Endothelial cell of umbilical vein (primary cell): ENCODE measurements at regions not wholly inside any gene's neighbourhood (a gene's known extent, or its start where the extent isn't known, plus 50 kb on each side); places are given as distances from the start of the nearest gene placed in this dataset.

Experiments
- BruUV-seq: library from RNA; stranded (reverse); fragments of 400-500 nt; replicated peaks from 2 replicates; lab custom pipeline; 2021; lab: Mats Ljungman, UMichigan
- CTCF ChIA-PET: fragments of 300-600, 350-600 bp; sonication (Branson Sonifier 250); formaldehyde crosslinking; loops from one replicate; lab custom pipeline; 2021; ENCODE audit warnings: antibody characterized with exemption, inconsistent platforms; lab: Charles Lee
- POLR2A ChIA-PET: fragments of 300-600, 350-600 bp; sonication (Branson Sonifier 250); formaldehyde crosslinking; loops from one replicate; lab custom pipeline; 2021; ENCODE audit warnings: antibody characterized with exemption, inconsistent platforms; lab: Charles Lee
- DNase-seq: peaks from one replicate; pipeline ENCODE4 v3.0.0-alpha.2; 2011; ENCODE audit warnings: low read depth, low spot score
- FAIRE-seq: peaks from 2 replicates; lab custom pipeline; 2011; peaks lifted over from hg19 to GRCh38; lab: Jason Lieb, UNC
- H2AFZ ChIP-seq: 2 replicates; pipeline ENCODE4 v1.6.0; 2012; ENCODE audit warnings: low read depth, low read length, control low read depth, inconsistent platforms
- H3K27ac ChIP-seq: 2 replicates; pipeline ENCODE4 v1.5.1; 2011; ENCODE audit warnings: low read depth, mild to moderate bottlenecking, control low read depth, low read length, moderate library complexity; ENCODE audit not compliant: insufficient read depth
- H3K27me3 ChIP-seq, 2 experiments: 2 replicates each; pipeline versions ENCODE4 v1.6.0 to v1.6.1; 2011; ENCODE audit warnings: low read length in 2 of 2, mixed read lengths in 1 of 2; ENCODE audit not compliant: control insufficient read depth in 2 of 2, insufficient read depth in 2 of 2
- H3K36me3 ChIP-seq, 2 experiments: 2 replicates in 1 of 2; 3 replicates in 1 of 2; pipeline ENCODE4 v1.5.1; 2011; ENCODE audit warnings: low read length in 2 of 2, mild to moderate bottlenecking in 1 of 2, moderate library complexity in 1 of 2; ENCODE audit not compliant: control insufficient read depth in 2 of 2, insufficient read depth in 2 of 2; ENCODE audit errors: extremely low read depth in 1 of 2
- H3K4me1 ChIP-seq: 3 replicates; pipeline ENCODE4 v1.5.1; 2011; ENCODE audit warnings: mild to moderate bottlenecking, low read length; ENCODE audit not compliant: control insufficient read depth, insufficient read depth; ENCODE audit errors: extremely low read depth
- H3K4me2 ChIP-seq: 2 replicates; pipeline ENCODE4 v1.6.1; 2011; ENCODE audit warnings: low read length, control low read depth, mixed read lengths; ENCODE audit not compliant: insufficient read depth
- H3K4me3 ChIP-seq, 3 experiments: fragments of 200-600 bp in 1 of 3; sonication (generic), shearing (Covaris generic) in 1 of 3; replicated peaks in 1 of 3; 2 replicates each; pipeline ENCODE4 v1.5.1; 2011 to 2016; ENCODE audit warnings: control low read depth in 3 of 3, low read length in 3 of 3, mild to moderate bottlenecking in 2 of 3, inconsistent platforms in 1 of 3, low read depth in 1 of 3, moderate library complexity in 1 of 3; ENCODE audit not compliant: insufficient read depth in 1 of 3
- H3K79me2 ChIP-seq: 2 replicates; pipeline ENCODE4 v1.6.0; 2012; ENCODE audit warnings: low read length, inconsistent platforms; ENCODE audit not compliant: control insufficient read depth, insufficient read depth
- H3K9ac ChIP-seq: replicated peaks from 2 replicates; pipeline ENCODE3; 2011; ENCODE audit warnings: low read length, control low read depth; ENCODE audit not compliant: insufficient read depth; ENCODE audit errors: extremely low read depth
- H3K9me1 ChIP-seq: replicated peaks from 3 replicates; pipeline ENCODE4 v1.6.0; 2011; ENCODE audit warnings: mild to moderate bottlenecking, low read length; ENCODE audit not compliant: control insufficient read depth, insufficient read depth; ENCODE audit errors: extremely low read depth
- H3K9me3 ChIP-seq: replicated peaks from 2 replicates; pipeline ENCODE4 v1.5.1; 2012; ENCODE audit warnings: low read length, inconsistent platforms; ENCODE audit not compliant: control insufficient read depth, insufficient read depth
- H4K20me1 ChIP-seq: replicated peaks from 2 replicates; pipeline ENCODE3; 2011; ENCODE audit warnings: mild to moderate bottlenecking, low read length; ENCODE audit not compliant: control insufficient read depth, insufficient read depth; ENCODE audit errors: extremely low read depth
- EZH2 ChIP-seq: IDR thresholded peaks from 2 replicates; pipeline ENCODE4 v1.6.1; 2012; ENCODE audit warnings: borderline replicate concordance, low read depth, mild to moderate bottlenecking, moderate library complexity, low read length, inconsistent platforms; ENCODE audit not compliant: severe bottlenecking
- FOS ChIP-seq: IDR thresholded peaks from 2 replicates; pipeline ENCODE4 v1.6.1; 2011; ENCODE audit warnings: mild to moderate bottlenecking, low read length, moderate library complexity, borderline replicate concordance; ENCODE audit not compliant: insufficient read depth
- GATA2 ChIP-seq: IDR thresholded peaks from 2 replicates; pipeline ENCODE4 v1.7.0; 2011; ENCODE audit warnings: low read depth, mild to moderate bottlenecking, moderate library complexity, mixed read lengths, low read length; ENCODE audit not compliant: insufficient read length, insufficient read depth
- JUN ChIP-seq: IDR thresholded peaks from 2 replicates; pipeline ENCODE4 v1.6.1; 2011; ENCODE audit warnings: borderline replicate concordance, low read depth; ENCODE audit not compliant: insufficient read length, insufficient read depth
- MAX ChIP-seq: IDR thresholded peaks from 2 replicates; pipeline ENCODE4 v1.6.1; 2011; ENCODE audit not compliant: insufficient read depth, insufficient read length
- MYC ChIP-seq: IDR thresholded peaks from one replicate; pipeline ENCODE4 v1.6.1; 2011; ENCODE audit warnings: mild to moderate bottlenecking, low read depth, low read length
- POLR2A ChIP-seq: IDR thresholded peaks from 2 replicates; pipeline ENCODE4 v1.6.1; 2012; ENCODE audit warnings: low read depth, mild to moderate bottlenecking, control low read depth, low read length
- POLR2AphosphoS5 ChIP-seq: IDR thresholded peaks from 2 replicates; pipeline ENCODE4 v1.6.1; 2012; ENCODE audit warnings: low read depth, mild to moderate bottlenecking, control low read depth, low read length, moderate library complexity; ENCODE audit not compliant: insufficient read depth
- dilution Hi-C: fragments of 300-500 bp; cut with MboI; formaldehyde crosslinking; loops from one replicate; pipeline ENCODE4 v1.15.0; 2019; ENCODE audit warnings: low sequenced_read_pairs; ENCODE audit not compliant: extremely low pct_ligation_motif_present
- intact Hi-C: fragments of 100-400 bp; cut with micrococcal nuclease; formaldehyde crosslinking; loops from one replicate; pipeline ENCODE4 v1.10.0; 2022
- TF ChIP-seq, protein P1 (sequence below), 2 donors: IDR thresholded peaks; 1 replicate in 1 of 2; 2 replicates in 1 of 2; pipeline ENCODE4 v1.5.1; 2011; ENCODE audit warnings: low read length in 2 of 2, mild to moderate bottlenecking in 2 of 2, moderate library complexity in 2 of 2, control low read depth in 1 of 2, inconsistent platforms in 1 of 2, low read depth in 1 of 2; ENCODE audit not compliant: insufficient read depth in 1 of 2; ENCODE audit errors: extremely low read depth in 1 of 2

DNA sequence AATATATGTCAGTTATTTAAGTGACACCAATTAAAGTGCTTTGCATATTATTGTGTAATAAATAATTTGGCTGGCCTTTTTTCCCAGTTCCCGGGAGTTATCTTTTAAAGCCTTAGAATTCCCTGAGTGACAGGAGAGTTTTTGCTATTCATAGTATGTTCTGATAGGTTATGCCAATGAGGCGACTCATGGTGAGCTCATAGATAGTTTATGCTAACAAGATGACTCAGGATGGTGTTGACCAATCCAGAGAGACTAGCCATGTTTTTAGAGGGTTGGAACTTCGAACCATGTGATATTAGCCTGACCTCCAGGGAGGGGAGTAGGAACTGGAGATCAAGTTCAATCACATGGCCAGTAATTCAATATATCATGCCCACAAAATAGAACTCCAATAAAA lies 310.8 kb downstream of the USP25 start:
- ChIA-PET POLR2A (no interaction called here), CTCF (no interaction called here)
- no TSS peak for BruUV-seq
- no peaks in the 10 kb centered on the region for H3K4me1 ChIP-seq
- DNase-seq (no peak), FAIRE-seq (no peak)
- H3K36me3 ChIP-seq = no peaks in the 10 kb centered on the region
- TF ChIP-seq POLR2A (no peak), MYC (no peak), MAX (no peak), JUN (no peak), FOS (no peak), POLR2AphosphoS5 (no peak), GATA2 (no peak), EZH2 (no peak)
- TF ChIP-seq, protein P1, sequence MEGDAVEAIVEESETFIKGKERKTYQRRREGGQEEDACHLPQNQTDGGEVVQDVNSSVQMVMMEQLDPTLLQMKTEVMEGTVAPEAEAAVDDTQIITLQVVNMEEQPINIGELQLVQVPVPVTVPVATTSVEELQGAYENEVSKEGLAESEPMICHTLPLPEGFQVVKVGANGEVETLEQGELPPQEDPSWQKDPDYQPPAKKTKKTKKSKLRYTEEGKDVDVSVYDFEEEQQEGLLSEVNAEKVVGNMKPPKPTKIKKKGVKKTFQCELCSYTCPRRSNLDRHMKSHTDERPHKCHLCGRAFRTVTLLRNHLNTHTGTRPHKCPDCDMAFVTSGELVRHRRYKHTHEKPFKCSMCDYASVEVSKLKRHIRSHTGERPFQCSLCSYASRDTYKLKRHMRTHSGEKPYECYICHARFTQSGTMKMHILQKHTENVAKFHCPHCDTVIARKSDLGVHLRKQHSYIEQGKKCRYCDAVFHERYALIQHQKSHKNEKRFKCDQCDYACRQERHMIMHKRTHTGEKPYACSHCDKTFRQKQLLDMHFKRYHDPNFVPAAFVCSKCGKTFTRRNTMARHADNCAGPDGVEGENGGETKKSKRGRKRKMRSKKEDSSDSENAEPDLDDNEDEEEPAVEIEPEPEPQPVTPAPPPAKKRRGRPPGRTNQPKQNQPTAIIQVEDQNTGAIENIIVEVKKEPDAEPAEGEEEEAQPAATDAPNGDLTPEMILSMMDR (IDR thresholded peaks at IDR 0.05; ENCODE audit: extremely low read depth in 1 of 2, insufficient read depth in 1 of 2, low read depth in 1 of 2, low read length in 2 of 2) = no peak
- no peak overlapping the region for H3K9ac ChIP-seq
- H3K4me2 ChIP-seq = no peak overlapping the region
- intact Hi-C loops = no loop called here
- no peak overlapping the region for H2AFZ ChIP-seq
- H3K9me1 ChIP-seq = no peaks in the 10 kb centered on the region
- no peaks in the 10 kb centered on the region for H4K20me1 ChIP-seq
- no peak overlapping the region for H3K27ac ChIP-seq
- no peak overlapping the region for H3K4me3 ChIP-seq
- H3K79me2 ChIP-seq = no peaks in the 10 kb centered on the region
- dilution Hi-C loops = no loop called here
- no peaks in the 10 kb centered on the region for H3K27me3 ChIP-seq
- no peaks in the 10 kb centered on the region for H3K9me3 ChIP-seq
